H9 (cell line): ENCODE measurements at regions not wholly inside any gene's neighbourhood (a gene's known extent, or its start where the extent isn't known, plus 50 kb on each side); places are given as distances from the start of the nearest gene placed in this dataset.

ENCODE experiments used
- DNase-seq: peaks from one replicate; pipeline ENCODE4 v3.0.0-alpha.2; 2017
- H2AFZ ChIP-seq: one replicate; pipeline ENCODE4 v1.6.1; 2013; ENCODE audit warnings: mild to moderate bottlenecking, low read length, control low read depth, moderate library complexity
- H2AK5ac ChIP-seq: 2 replicates; pipeline ENCODE4 v1.6.1; 2013; ENCODE audit warnings: low read length, control low read depth, mixed read lengths; ENCODE audit not compliant: insufficient read length
- H2BK120ac ChIP-seq: one replicate; pipeline ENCODE4 v1.6.1; 2013; ENCODE audit warnings: low read depth, mild to moderate bottlenecking, low read length, control low read depth, inconsistent platforms; ENCODE audit not compliant: poor library complexity, severe bottlenecking
- H2BK12ac ChIP-seq: 2 replicates; pipeline ENCODE4 v1.6.1; 2013; ENCODE audit warnings: low read length, control low read depth, mixed read lengths, low read depth; ENCODE audit not compliant: insufficient read length
- H2BK15ac ChIP-seq: 2 replicates; pipeline ENCODE4 v1.6.1; 2013; ENCODE audit warnings: low read depth, low read length, control low read depth
- H2BK20ac ChIP-seq: one replicate; pipeline ENCODE4 v1.6.1; 2013; ENCODE audit warnings: low read depth, mild to moderate bottlenecking, low read length, control low read depth, inconsistent platforms; ENCODE audit not compliant: poor library complexity, severe bottlenecking
- H2BK5ac ChIP-seq: 2 replicates; pipeline ENCODE4 v1.6.1; 2013; ENCODE audit warnings: low read length, control low read depth, mixed read lengths; ENCODE audit not compliant: insufficient read length
- H3K14ac ChIP-seq: 2 replicates; pipeline ENCODE4 v1.6.1; 2013; ENCODE audit warnings: low read length, control low read depth; ENCODE audit not compliant: insufficient read depth
- H3K18ac ChIP-seq: 2 replicates; pipeline ENCODE4 v1.6.1; 2013; ENCODE audit warnings: low read depth, mild to moderate bottlenecking, mixed read lengths, low read length, control low read depth; ENCODE audit not compliant: insufficient read length
- H3K23ac ChIP-seq: 2 replicates; pipeline ENCODE4 v1.6.1; 2013; ENCODE audit warnings: low read length, control low read depth, mixed read lengths, low read depth; ENCODE audit not compliant: insufficient read length
- H3K23me2 ChIP-seq: 2 replicates; pipeline ENCODE4 v1.6.1; 2013; ENCODE audit warnings: low read depth, mild to moderate bottlenecking, mixed read lengths, low read length, control low read depth; ENCODE audit not compliant: insufficient read length, poor library complexity, severe bottlenecking
- H3K27ac ChIP-seq: 2 replicates; pipeline ENCODE4 v1.5.1; 2013; ENCODE audit warnings: low read length, control low read depth, mixed read lengths, low read depth; ENCODE audit not compliant: insufficient read length
- H3K27me3 ChIP-seq: 2 replicates; pipeline ENCODE4 v1.6.1; 2013; ENCODE audit warnings: low read length, control low read depth, inconsistent platforms; ENCODE audit not compliant: insufficient read depth
- H3K4ac ChIP-seq: 2 replicates; pipeline ENCODE4 v1.6.1; 2013; ENCODE audit warnings: low read depth, mild to moderate bottlenecking, control low read depth, inconsistent platforms, low read length, moderate library complexity
- H3K4me1 ChIP-seq: 2 replicates; pipeline ENCODE4 v1.6.1; 2013; ENCODE audit warnings: low read length, control low read depth, inconsistent platforms; ENCODE audit not compliant: insufficient read depth
- H3K4me2 ChIP-seq: 2 replicates; pipeline ENCODE4 v1.6.1; 2013; ENCODE audit warnings: low read length, control low read depth, mixed read lengths; ENCODE audit not compliant: insufficient read length, insufficient read depth
- H3K56ac ChIP-seq: 2 replicates; pipeline ENCODE4 v1.6.1; 2013; ENCODE audit warnings: low read depth, mild to moderate bottlenecking, mixed read lengths, low read length, control low read depth; ENCODE audit not compliant: insufficient read length
- H3K79me1 ChIP-seq: 2 replicates; pipeline ENCODE4 v1.6.1; 2013; ENCODE audit warnings: low read depth, mild to moderate bottlenecking, moderate library complexity, low read length, control low read depth, inconsistent platforms; ENCODE audit not compliant: insufficient read depth, poor library complexity, severe bottlenecking
- H3K79me2 ChIP-seq: 2 replicates; pipeline ENCODE4 v1.6.1; 2013; ENCODE audit warnings: low read length, control low read depth, inconsistent platforms; ENCODE audit not compliant: insufficient read depth
- H3K9ac ChIP-seq: 2 replicates; pipeline ENCODE4 v1.6.1; 2013; ENCODE audit warnings: low read length, control low read depth, mixed read lengths; ENCODE audit not compliant: insufficient read length; ENCODE audit errors: extremely low read depth
- H3K9me3 ChIP-seq: one replicate; pipeline ENCODE4 v1.6.1; 2013; ENCODE audit warnings: low read depth, low read length, inconsistent platforms; ENCODE audit not compliant: control insufficient read depth
- H3T11ph ChIP-seq: one replicate; pipeline ENCODE4 v1.6.1; 2013; ENCODE audit warnings: mild to moderate bottlenecking, low read length, control low read depth, inconsistent platforms
- H4K20me1 ChIP-seq: one replicate; pipeline ENCODE4 v1.6.1; 2013; ENCODE audit not compliant: control insufficient read depth, insufficient read length, insufficient read depth
- H4K5ac ChIP-seq: 2 replicates; pipeline ENCODE4 v1.6.1; 2013; ENCODE audit warnings: low read depth, mild to moderate bottlenecking, mixed read lengths, low read length, control low read depth; ENCODE audit not compliant: insufficient read length
- H4K8ac ChIP-seq: replicated peaks from 2 replicates; pipeline ENCODE4 v1.6.1; 2013; ENCODE audit warnings: low read length, control low read depth, mixed read lengths, low read depth; ENCODE audit not compliant: insufficient read length
- H4K91ac ChIP-seq: 2 replicates; pipeline ENCODE4 v1.6.1; 2013; ENCODE audit warnings: low read depth, mild to moderate bottlenecking, moderate library complexity, mixed read lengths, low read length, control low read depth; ENCODE audit not compliant: insufficient read length
- H3K27ac Mint-ChIP-seq, 3 experiments: 2 replicates in 2 of 3; 3 replicates in 1 of 3; pipeline ENCODE4 v1.8.0; 2020 to 2021; ENCODE audit warnings: mixed read lengths in 3 of 3, mild to moderate bottlenecking in 1 of 3, moderate library complexity in 1 of 3
- H3K27me3 Mint-ChIP-seq: 2 replicates; pipeline ENCODE4 v1.8.0; 2021; ENCODE audit warnings: low read depth, mild to moderate bottlenecking, moderate library complexity, mixed read lengths
- H3K36me3 Mint-ChIP-seq, 3 experiments: 2 replicates in 2 of 3; 3 replicates in 1 of 3; pipeline ENCODE4 v1.8.0; 2020 to 2021; ENCODE audit warnings: low read depth in 3 of 3, mixed read lengths in 3 of 3; ENCODE audit not compliant: insufficient read depth in 1 of 3
- H3K4me1 Mint-ChIP-seq, 2 experiments: 2 replicates each; pipeline ENCODE4 v1.8.0; 2020; ENCODE audit warnings: mixed read lengths in 2 of 2
- H3K4me3 Mint-ChIP-seq, 2 experiments: 2 replicates in 1 of 2; 3 replicates in 1 of 2; pipeline ENCODE4 v1.8.0; 2020 to 2021; ENCODE audit warnings: mild to moderate bottlenecking in 2 of 2, mixed read lengths in 2 of 2, moderate library complexity in 1 of 2
- H3K9me3 Mint-ChIP-seq, 2 experiments: 2 replicates in 1 of 2; 3 replicates in 1 of 2; pipeline ENCODE4 v1.8.0; 2020; ENCODE audit warnings: mild to moderate bottlenecking in 2 of 2, mixed read lengths in 2 of 2, moderate library complexity in 1 of 2
- WGBS: extraction: QIAGEN DNeasy Blood & Tissue Kit; methylation state at CpG from one replicate; pipeline ENCODE4 v1.1.7; 2013; ENCODE audit warnings: missing lambda C conversion rate, low lambda C conversion rate, mixed read lengths; ENCODE audit not compliant: insufficient read length; ENCODE audit errors: extremely low coverage; 5-methylcytosine and 5-hydroxymethylcytosine counted together
- TF ChIP-seq, protein P1 (sequence below): fragments of 200-600 bp; sonication (generic); conservative IDR thresholded peaks from 3 replicates; pipeline ENCODE4 v1.8.0; 2021; ENCODE audit warnings: antibody characterized with exemption, mild to moderate bottlenecking

DNA sequence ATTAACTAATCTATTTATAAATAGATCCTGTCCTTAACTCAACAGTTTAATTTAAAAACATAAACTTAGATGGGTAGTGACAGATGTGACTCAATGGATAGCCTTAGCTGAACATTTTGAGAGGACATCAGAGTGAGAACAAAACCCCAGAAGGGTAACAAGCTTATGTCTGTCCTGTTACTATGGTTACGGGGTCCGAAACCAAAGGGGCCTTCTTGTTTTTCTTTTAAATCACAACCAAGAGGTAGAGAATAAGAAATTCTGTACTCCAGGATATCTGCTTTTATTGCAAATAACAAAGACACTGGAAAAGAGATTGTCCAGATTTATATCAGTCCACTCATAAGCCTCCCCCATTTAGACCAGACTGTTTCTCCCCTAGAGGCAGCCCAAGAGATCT, 612.1 kb downstream of the MTRR start:
- Mint-ChIP-seq H3K27ac (no peak overlapping the region), H3K36me3 (peaks cover 3% of the 10 kb centered on the region in 3 experiments; a peak in 1 of 7 replicates), H3K4me1 (no peaks in the 10 kb centered on the region), H3K27me3 (no peaks in the 10 kb centered on the region), H3K4me3 (no peak overlapping the region), H3K9me3 (peaks cover 3 to 8% of the 10 kb centered on the region in 2 experiments; a peak in 4 of 5 replicates)
- Histone ChIP-seq H3K23me2 (no peaks in the 10 kb centered on the region), H4K5ac (no peak overlapping the region), H2BK5ac (no peak overlapping the region), H3K9me3 (no peaks in the 10 kb centered on the region), H2BK12ac (no peak overlapping the region), H3K56ac (no peak overlapping the region), H3K4me1 (no peaks in the 10 kb centered on the region), H2BK120ac (no peak overlapping the region), H3K79me2 (no peaks in the 10 kb centered on the region), H3K4ac (no peak overlapping the region), H3K4me2 (no peak overlapping the region), H2BK20ac (no peak overlapping the region), H2BK15ac (no peak overlapping the region), H3K27ac (no peak overlapping the region), H3K9ac (no peak overlapping the region), H3K23ac (no peak overlapping the region), H3K18ac (no peak overlapping the region), H3K14ac (no peak overlapping the region), H3K79me1 (no peaks in the 10 kb centered on the region), H3T11ph (no peak overlapping the region), H2AFZ (no peak overlapping the region), H4K20me1 (no peaks in the 10 kb centered on the region), H4K8ac (no peak overlapping the region), H4K91ac (no peak overlapping the region), H2AK5ac (no peak overlapping the region), H3K27me3 (no peaks in the 10 kb centered on the region)
- no CpG with 5 or more reads among the region's 2 CpGs for WGBS
- no peak for DNase-seq
- TF ChIP-seq, protein P1, sequence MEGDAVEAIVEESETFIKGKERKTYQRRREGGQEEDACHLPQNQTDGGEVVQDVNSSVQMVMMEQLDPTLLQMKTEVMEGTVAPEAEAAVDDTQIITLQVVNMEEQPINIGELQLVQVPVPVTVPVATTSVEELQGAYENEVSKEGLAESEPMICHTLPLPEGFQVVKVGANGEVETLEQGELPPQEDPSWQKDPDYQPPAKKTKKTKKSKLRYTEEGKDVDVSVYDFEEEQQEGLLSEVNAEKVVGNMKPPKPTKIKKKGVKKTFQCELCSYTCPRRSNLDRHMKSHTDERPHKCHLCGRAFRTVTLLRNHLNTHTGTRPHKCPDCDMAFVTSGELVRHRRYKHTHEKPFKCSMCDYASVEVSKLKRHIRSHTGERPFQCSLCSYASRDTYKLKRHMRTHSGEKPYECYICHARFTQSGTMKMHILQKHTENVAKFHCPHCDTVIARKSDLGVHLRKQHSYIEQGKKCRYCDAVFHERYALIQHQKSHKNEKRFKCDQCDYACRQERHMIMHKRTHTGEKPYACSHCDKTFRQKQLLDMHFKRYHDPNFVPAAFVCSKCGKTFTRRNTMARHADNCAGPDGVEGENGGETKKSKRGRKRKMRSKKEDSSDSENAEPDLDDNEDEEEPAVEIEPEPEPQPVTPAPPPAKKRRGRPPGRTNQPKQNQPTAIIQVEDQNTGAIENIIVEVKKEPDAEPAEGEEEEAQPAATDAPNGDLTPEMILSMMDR = no peak
